Endothelial cell of umbilical vein (primary cell): ENCODE measurements at regions not wholly inside any gene's neighbourhood (a gene's known extent, or its start where the extent isn't known, plus 50 kb on each side); places are given as distances from the start of the nearest gene placed in this dataset.

Experiments
- BruUV-seq: library from RNA; stranded (reverse); fragments of 400-500 nt; replicated peaks from 2 replicates; lab custom pipeline; 2021; lab: Mats Ljungman, UMichigan
- CTCF ChIA-PET: fragments of 300-600, 350-600 bp; sonication (Branson Sonifier 250); formaldehyde crosslinking; loops from one replicate; lab custom pipeline; 2021; ENCODE audit warnings: antibody characterized with exemption, inconsistent platforms; lab: Charles Lee
- POLR2A ChIA-PET: fragments of 300-600, 350-600 bp; sonication (Branson Sonifier 250); formaldehyde crosslinking; loops from one replicate; lab custom pipeline; 2021; ENCODE audit warnings: antibody characterized with exemption, inconsistent platforms; lab: Charles Lee
- DNase-seq: peaks from one replicate; pipeline ENCODE4 v3.0.0-alpha.2; 2011; ENCODE audit warnings: low read depth, low spot score
- FAIRE-seq: peaks from 2 replicates; lab custom pipeline; 2011; peaks lifted over from hg19 to GRCh38; lab: Jason Lieb, UNC
- H2AFZ ChIP-seq: 2 replicates; pipeline ENCODE4 v1.6.0; 2012; ENCODE audit warnings: low read depth, low read length, control low read depth, inconsistent platforms
- H3K27ac ChIP-seq: 2 replicates; pipeline ENCODE4 v1.5.1; 2011; ENCODE audit warnings: low read depth, mild to moderate bottlenecking, control low read depth, low read length, moderate library complexity; ENCODE audit not compliant: insufficient read depth
- H3K27me3 ChIP-seq, 2 experiments: 2 replicates each; pipeline versions ENCODE4 v1.6.0 to v1.6.1; 2011; ENCODE audit warnings: low read length in 2 of 2, mixed read lengths in 1 of 2; ENCODE audit not compliant: control insufficient read depth in 2 of 2, insufficient read depth in 2 of 2
- H3K36me3 ChIP-seq, 2 experiments: 2 replicates in 1 of 2; 3 replicates in 1 of 2; pipeline ENCODE4 v1.5.1; 2011; ENCODE audit warnings: low read length in 2 of 2, mild to moderate bottlenecking in 1 of 2, moderate library complexity in 1 of 2; ENCODE audit not compliant: control insufficient read depth in 2 of 2, insufficient read depth in 2 of 2; ENCODE audit errors: extremely low read depth in 1 of 2
- H3K4me1 ChIP-seq: 3 replicates; pipeline ENCODE4 v1.5.1; 2011; ENCODE audit warnings: mild to moderate bottlenecking, low read length; ENCODE audit not compliant: control insufficient read depth, insufficient read depth; ENCODE audit errors: extremely low read depth
- H3K4me2 ChIP-seq: 2 replicates; pipeline ENCODE4 v1.6.1; 2011; ENCODE audit warnings: low read length, control low read depth, mixed read lengths; ENCODE audit not compliant: insufficient read depth
- H3K4me3 ChIP-seq, 3 experiments: fragments of 200-600 bp in 1 of 3; sonication (generic), shearing (Covaris generic) in 1 of 3; replicated peaks in 1 of 3; 2 replicates each; pipeline ENCODE4 v1.5.1; 2011 to 2016; ENCODE audit warnings: control low read depth in 3 of 3, low read length in 3 of 3, mild to moderate bottlenecking in 2 of 3, inconsistent platforms in 1 of 3, low read depth in 1 of 3, moderate library complexity in 1 of 3; ENCODE audit not compliant: insufficient read depth in 1 of 3
- H3K79me2 ChIP-seq: 2 replicates; pipeline ENCODE4 v1.6.0; 2012; ENCODE audit warnings: low read length, inconsistent platforms; ENCODE audit not compliant: control insufficient read depth, insufficient read depth
- H3K9ac ChIP-seq: replicated peaks from 2 replicates; pipeline ENCODE3; 2011; ENCODE audit warnings: low read length, control low read depth; ENCODE audit not compliant: insufficient read depth; ENCODE audit errors: extremely low read depth
- H3K9me1 ChIP-seq: replicated peaks from 3 replicates; pipeline ENCODE4 v1.6.0; 2011; ENCODE audit warnings: mild to moderate bottlenecking, low read length; ENCODE audit not compliant: control insufficient read depth, insufficient read depth; ENCODE audit errors: extremely low read depth
- H3K9me3 ChIP-seq: replicated peaks from 2 replicates; pipeline ENCODE4 v1.5.1; 2012; ENCODE audit warnings: low read length, inconsistent platforms; ENCODE audit not compliant: control insufficient read depth, insufficient read depth
- H4K20me1 ChIP-seq: replicated peaks from 2 replicates; pipeline ENCODE3; 2011; ENCODE audit warnings: mild to moderate bottlenecking, low read length; ENCODE audit not compliant: control insufficient read depth, insufficient read depth; ENCODE audit errors: extremely low read depth
- CTCF ChIP-seq, 2 donors: IDR thresholded peaks; 1 replicate in 1 of 2; 2 replicates in 1 of 2; pipeline ENCODE4 v1.5.1; 2011; ENCODE audit warnings: low read length in 2 of 2, mild to moderate bottlenecking in 2 of 2, moderate library complexity in 2 of 2, control low read depth in 1 of 2, inconsistent platforms in 1 of 2, low read depth in 1 of 2; ENCODE audit not compliant: insufficient read depth in 1 of 2; ENCODE audit errors: extremely low read depth in 1 of 2
- EZH2 ChIP-seq: IDR thresholded peaks from 2 replicates; pipeline ENCODE4 v1.6.1; 2012; ENCODE audit warnings: borderline replicate concordance, low read depth, mild to moderate bottlenecking, moderate library complexity, low read length, inconsistent platforms; ENCODE audit not compliant: severe bottlenecking
- FOS ChIP-seq: IDR thresholded peaks from 2 replicates; pipeline ENCODE4 v1.6.1; 2011; ENCODE audit warnings: mild to moderate bottlenecking, low read length, moderate library complexity, borderline replicate concordance; ENCODE audit not compliant: insufficient read depth
- GATA2 ChIP-seq: IDR thresholded peaks from 2 replicates; pipeline ENCODE4 v1.7.0; 2011; ENCODE audit warnings: low read depth, mild to moderate bottlenecking, moderate library complexity, mixed read lengths, low read length; ENCODE audit not compliant: insufficient read length, insufficient read depth
- JUN ChIP-seq: IDR thresholded peaks from 2 replicates; pipeline ENCODE4 v1.6.1; 2011; ENCODE audit warnings: borderline replicate concordance, low read depth; ENCODE audit not compliant: insufficient read length, insufficient read depth
- MAX ChIP-seq: IDR thresholded peaks from 2 replicates; pipeline ENCODE4 v1.6.1; 2011; ENCODE audit not compliant: insufficient read depth, insufficient read length
- MYC ChIP-seq: IDR thresholded peaks from one replicate; pipeline ENCODE4 v1.6.1; 2011; ENCODE audit warnings: mild to moderate bottlenecking, low read depth, low read length
- POLR2A ChIP-seq: IDR thresholded peaks from 2 replicates; pipeline ENCODE4 v1.6.1; 2012; ENCODE audit warnings: low read depth, mild to moderate bottlenecking, control low read depth, low read length
- POLR2AphosphoS5 ChIP-seq: IDR thresholded peaks from 2 replicates; pipeline ENCODE4 v1.6.1; 2012; ENCODE audit warnings: low read depth, mild to moderate bottlenecking, control low read depth, low read length, moderate library complexity; ENCODE audit not compliant: insufficient read depth
- dilution Hi-C: fragments of 300-500 bp; cut with MboI; formaldehyde crosslinking; loops from one replicate; pipeline ENCODE4 v1.15.0; 2019; ENCODE audit warnings: low sequenced_read_pairs; ENCODE audit not compliant: extremely low pct_ligation_motif_present
- intact Hi-C: fragments of 100-400 bp; cut with micrococcal nuclease; formaldehyde crosslinking; loops from one replicate; pipeline ENCODE4 v1.10.0; 2022

GRCh38 chr10:120735315-120735714 is 115.8 kb upstream of the WDR11 start:
- Histone ChIP-seq H3K9me1 (no peaks in the 10 kb centered on the region), H4K20me1 (no peaks in the 10 kb centered on the region), H3K36me3 (no peaks in the 10 kb centered on the region), H3K4me2 (peak overlapping the region; percentile 89), H3K4me1 (peaks cover 39% of the 10 kb centered on the region), H3K4me3 (peak overlapping the region in 2 of 3 experiments; percentile 6 to 61), H3K27me3 (no peaks in the 10 kb centered on the region), H3K27ac (peak overlapping the region; percentile 81), H2AFZ (no peak overlapping the region), H3K79me2 (peaks cover 45% of the 10 kb centered on the region), H3K9ac (peak overlapping the region; percentile 45), H3K9me3 (no peaks in the 10 kb centered on the region)
- ChIA-PET POLR2A (interaction anchor here (1.5 kb wide), 1 partner anchor 93 kb away, joined by 8 read pairs; no protein-coding TSS in a partner anchor), CTCF (interaction anchor here (0.7 to 5.0 kb wide), 36 partner anchors 9 to 514 kb away, joined by 3 to 45 read pairs (median 4); partner anchors contain the start of gene PLPP4)
- dilution Hi-C loops (no loop called here), intact Hi-C loops (loop anchor here (1.0 to 2.0 kb wide), 5 partner anchors 51 to 513 kb away; partner anchors contain the start of genes PLPP4 and WDR11)
- TF ChIP-seq POLR2A (no peak), GATA2 (no peak), EZH2 (no peak), CTCF (IDR thresholded peaks at IDR 0.05; ENCODE audit: extremely low read depth in 1 of 2, insufficient read depth in 1 of 2, low read depth in 1 of 2, low read length in 2 of 2) (no peak), JUN (no peak), MYC (no peak), MAX (no peak), POLR2AphosphoS5 (no peak), FOS (no peak)
- no peak for DNase-seq
- FAIRE-seq = no peak
- no TSS peak for BruUV-seq
